WERI-Rb-1 (cell line): ENCODE measurements at regions not wholly inside any gene's neighbourhood (a gene's known extent, or its start where the extent isn't known, plus 50 kb on each side); places are given as distances from the start of the nearest gene placed in this dataset.
"Not testable (repeated sequence)": the region's sequence is repeated elsewhere in the genome, so short reads cannot be mapped to it uniquely, and the experiment has no call there.

Experiments used
- DNase-seq: peaks from one replicate; pipeline ENCODE4 v3.0.0-alpha.2; 2020
- H3K27ac ChIP-seq: fragments of 250-450 bp; sonication (Bioruptor Pico); 2 replicates; pipeline ENCODE4 v1.5.1; 2020; ENCODE audit warnings: mild to moderate bottlenecking, moderate library complexity
- H3K27me3 ChIP-seq: fragments of 250-450 bp; sonication (Bioruptor Pico); 2 replicates; pipeline ENCODE4 v1.5.1; 2021; ENCODE audit warnings: mild to moderate bottlenecking, low read depth, moderate library complexity; ENCODE audit not compliant: insufficient read depth, severe bottlenecking
- H3K36me3 ChIP-seq: fragments of 250-450 bp; sonication (Bioruptor Pico); 2 replicates; pipeline ENCODE4 v1.5.1; 2020; ENCODE audit warnings: mild to moderate bottlenecking, moderate library complexity
- H3K4me3 ChIP-seq: 2 replicates; pipeline ENCODE4 v1.5.1; 2011; ENCODE audit warnings: low read depth, mild to moderate bottlenecking, control low read depth, low read length
- H3K9me3 ChIP-seq: fragments of 250-450 bp; sonication (Bioruptor Pico); 2 replicates; pipeline ENCODE4 v1.5.1; 2021; ENCODE audit warnings: mild to moderate bottlenecking, moderate library complexity; ENCODE audit not compliant: severe bottlenecking
- TF ChIP-seq, protein P1 (sequence below): IDR thresholded peaks from 2 replicates; pipeline ENCODE4 v1.5.1; 2011; ENCODE audit warnings: low read depth, mild to moderate bottlenecking, control low read depth, inconsistent platforms, low read length

- Histone ChIP-seq H3K4me3 (no peak overlapping the region), H3K9me3 (no peaks in the 10 kb centered on the region), H3K27ac (no peak overlapping the region), H3K27me3 (no peaks in the 10 kb centered on the region), H3K36me3 (no peaks in the 10 kb centered on the region)
- TF ChIP-seq, protein P1, sequence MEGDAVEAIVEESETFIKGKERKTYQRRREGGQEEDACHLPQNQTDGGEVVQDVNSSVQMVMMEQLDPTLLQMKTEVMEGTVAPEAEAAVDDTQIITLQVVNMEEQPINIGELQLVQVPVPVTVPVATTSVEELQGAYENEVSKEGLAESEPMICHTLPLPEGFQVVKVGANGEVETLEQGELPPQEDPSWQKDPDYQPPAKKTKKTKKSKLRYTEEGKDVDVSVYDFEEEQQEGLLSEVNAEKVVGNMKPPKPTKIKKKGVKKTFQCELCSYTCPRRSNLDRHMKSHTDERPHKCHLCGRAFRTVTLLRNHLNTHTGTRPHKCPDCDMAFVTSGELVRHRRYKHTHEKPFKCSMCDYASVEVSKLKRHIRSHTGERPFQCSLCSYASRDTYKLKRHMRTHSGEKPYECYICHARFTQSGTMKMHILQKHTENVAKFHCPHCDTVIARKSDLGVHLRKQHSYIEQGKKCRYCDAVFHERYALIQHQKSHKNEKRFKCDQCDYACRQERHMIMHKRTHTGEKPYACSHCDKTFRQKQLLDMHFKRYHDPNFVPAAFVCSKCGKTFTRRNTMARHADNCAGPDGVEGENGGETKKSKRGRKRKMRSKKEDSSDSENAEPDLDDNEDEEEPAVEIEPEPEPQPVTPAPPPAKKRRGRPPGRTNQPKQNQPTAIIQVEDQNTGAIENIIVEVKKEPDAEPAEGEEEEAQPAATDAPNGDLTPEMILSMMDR, result no peak
- no peak for DNase-seq
Measured at GRCh38 chr4:117560329-117560728, 474.0 kb upstream of the NDST3 start.

- no peaks in the 10 kb centered on the region for H3K27me3 ChIP-seq
- H3K36me3 ChIP-seq, result no peaks in the 10 kb centered on the region
- no peak overlapping the region for H3K4me3 ChIP-seq
- TF ChIP-seq, protein P1, result no peak
- H3K27ac ChIP-seq, result no peak overlapping the region
- no peaks in the 10 kb centered on the region for H3K9me3 ChIP-seq
- no peak for DNase-seq
Measured at GRCh38 chr4:117574085-117574484, 460.2 kb upstream of the NDST3 start.

DNA sequence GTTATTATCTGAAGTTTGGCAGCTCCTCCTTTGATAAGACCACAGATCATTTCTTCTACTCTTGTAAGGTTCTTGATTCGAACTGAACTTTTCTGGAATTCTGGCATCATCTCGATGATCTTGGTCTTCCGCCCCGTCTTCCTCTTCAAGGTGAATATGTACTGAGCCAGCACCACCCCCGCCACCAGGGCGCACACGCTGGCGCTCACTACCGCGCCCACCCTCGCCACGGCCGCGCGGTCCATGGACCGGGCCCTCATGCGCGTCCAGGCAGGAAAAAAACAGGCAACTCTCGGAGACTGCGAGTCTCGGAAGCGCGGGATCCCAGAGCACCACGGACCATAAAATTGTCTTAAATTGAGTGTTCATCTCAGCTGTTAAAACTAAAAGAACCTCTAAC, 458.4 kb upstream of the NDST3 start:
- Histone ChIP-seq H3K27ac (no peak overlapping the region), H3K9me3 (no peaks in the 10 kb centered on the region), H3K36me3 (no peaks in the 10 kb centered on the region), H3K4me3 (no peak overlapping the region), H3K27me3 (no peaks in the 10 kb centered on the region)
- TF ChIP-seq, protein P1, result no peak
- no peak for DNase-seq

- Histone ChIP-seq H3K4me3 (no peak overlapping the region), H3K9me3 (no peaks in the 10 kb centered on the region), H3K36me3 (no peaks in the 10 kb centered on the region), H3K27me3 (no peaks in the 10 kb centered on the region), H3K27ac (no peak overlapping the region)
- TF ChIP-seq, protein P1, result no peak
- DNase-seq, result no peak
Measured at GRCh38 chr4:117577686-117578311, 456.5 kb upstream of the NDST3 start.

GRCh38 chr4:117588771-117589170, 445.5 kb upstream of the NDST3 start:
- TF ChIP-seq, protein P1, result no peak
- H3K36me3 ChIP-seq, result no peaks in the 10 kb centered on the region
- no peak overlapping the region for H3K27ac ChIP-seq
- H3K4me3 ChIP-seq, result no peak overlapping the region
- DNase-seq, result no peak
- H3K9me3 ChIP-seq, result no peaks in the 10 kb centered on the region
- no peaks in the 10 kb centered on the region for H3K27me3 ChIP-seq

DNA sequence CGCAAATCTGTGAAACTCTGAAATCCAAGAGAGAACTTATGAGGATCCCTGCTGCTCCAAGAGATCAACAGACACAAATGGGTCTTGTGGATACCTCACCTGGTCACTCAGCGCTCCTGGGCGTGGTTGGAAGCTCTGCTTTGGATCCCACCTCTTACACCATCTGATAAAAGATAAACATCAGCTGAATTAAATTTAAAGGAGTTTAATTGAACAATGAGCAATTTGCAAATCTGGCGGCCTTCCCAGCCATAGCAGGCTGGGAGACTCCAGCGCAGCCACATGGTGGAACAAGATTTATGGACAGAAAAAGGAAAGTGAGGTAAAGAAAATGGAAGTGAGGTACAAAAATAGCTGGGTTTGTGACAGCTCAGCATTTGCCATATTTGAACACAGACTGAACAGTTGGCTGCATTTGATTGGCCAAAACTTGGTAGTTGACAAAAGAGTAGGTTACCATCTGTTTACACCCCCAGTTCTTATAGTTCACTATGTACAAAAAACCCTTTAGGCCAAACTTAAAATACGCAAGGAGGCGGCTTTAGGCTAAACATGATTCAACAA, 437.3 kb upstream of the NDST3 start:
- Histone ChIP-seq H3K9me3 (no peaks in the 10 kb centered on the region), H3K4me3 (no peak overlapping the region), H3K27me3 (no peaks in the 10 kb centered on the region), H3K27ac (no peak overlapping the region), H3K36me3 (no peaks in the 10 kb centered on the region)
- DNase-seq, result no peak
- TF ChIP-seq, protein P1, result no peak

GRCh38 chr4:117599393-117599792, 434.9 kb upstream of the NDST3 start:
- H3K9me3 ChIP-seq, H3K27me3 ChIP-seq, H3K4me3 ChIP-seq, H3K36me3 ChIP-seq, DNase-seq, H3K27ac ChIP-seq: not testable (repeated sequence)

DNA sequence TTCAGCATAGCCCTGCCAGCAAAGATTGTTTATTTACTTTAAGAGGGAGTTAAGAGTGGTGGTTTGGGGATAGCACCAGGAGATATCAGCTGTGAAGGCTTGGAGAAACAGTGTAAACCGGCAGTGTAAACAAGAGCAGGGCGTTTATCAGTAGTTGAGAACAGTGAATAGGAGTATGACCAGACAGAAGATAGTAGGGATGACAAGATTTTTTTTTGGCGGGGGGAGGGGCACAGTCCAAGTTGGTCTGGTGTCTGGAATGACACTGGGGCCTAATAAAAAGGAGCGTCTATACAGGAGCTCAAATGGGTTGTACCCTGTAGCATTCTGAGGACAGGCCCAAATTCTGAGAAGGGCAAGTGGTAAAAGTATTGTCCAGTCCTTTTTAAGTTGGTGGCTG, 433.4 kb upstream of the NDST3 start:
- H3K36me3 ChIP-seq, H3K9me3 ChIP-seq, H3K27ac ChIP-seq, DNase-seq, H3K27me3 ChIP-seq, H3K4me3 ChIP-seq: not testable (repeated sequence)
